ENCODE measurements at regions not wholly inside any gene's neighbourhood (a gene's known extent, or its start where the extent isn't known, plus 50 kb on each side); places are given as distances from the start of the nearest gene placed in this dataset.

GRCh38 chr6:156028335-156029131, 572.9 kb upstream of the NOX3 start:
- FAIRE-seq = peak; percentile 85

DNA sequence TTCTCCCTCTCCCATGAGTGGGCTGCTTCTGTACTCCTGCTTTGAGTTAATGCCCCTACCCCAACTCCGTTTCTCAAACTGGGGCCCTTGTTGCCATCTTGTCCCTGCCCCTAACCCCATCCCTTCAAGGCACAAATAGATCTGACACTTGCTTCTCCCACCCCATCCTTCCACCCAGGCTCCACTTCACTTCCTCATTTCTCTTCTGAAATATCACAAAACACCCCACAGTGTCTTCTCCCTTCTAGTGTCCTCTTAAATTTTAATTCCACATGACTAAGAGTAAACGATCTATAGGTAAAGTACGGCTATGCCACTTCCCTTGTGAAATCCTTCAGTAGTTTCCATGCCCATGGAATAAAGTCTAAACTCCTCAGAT, 571.6 kb upstream of the NOX3 start:
- no peak for FAIRE-seq

DNA sequence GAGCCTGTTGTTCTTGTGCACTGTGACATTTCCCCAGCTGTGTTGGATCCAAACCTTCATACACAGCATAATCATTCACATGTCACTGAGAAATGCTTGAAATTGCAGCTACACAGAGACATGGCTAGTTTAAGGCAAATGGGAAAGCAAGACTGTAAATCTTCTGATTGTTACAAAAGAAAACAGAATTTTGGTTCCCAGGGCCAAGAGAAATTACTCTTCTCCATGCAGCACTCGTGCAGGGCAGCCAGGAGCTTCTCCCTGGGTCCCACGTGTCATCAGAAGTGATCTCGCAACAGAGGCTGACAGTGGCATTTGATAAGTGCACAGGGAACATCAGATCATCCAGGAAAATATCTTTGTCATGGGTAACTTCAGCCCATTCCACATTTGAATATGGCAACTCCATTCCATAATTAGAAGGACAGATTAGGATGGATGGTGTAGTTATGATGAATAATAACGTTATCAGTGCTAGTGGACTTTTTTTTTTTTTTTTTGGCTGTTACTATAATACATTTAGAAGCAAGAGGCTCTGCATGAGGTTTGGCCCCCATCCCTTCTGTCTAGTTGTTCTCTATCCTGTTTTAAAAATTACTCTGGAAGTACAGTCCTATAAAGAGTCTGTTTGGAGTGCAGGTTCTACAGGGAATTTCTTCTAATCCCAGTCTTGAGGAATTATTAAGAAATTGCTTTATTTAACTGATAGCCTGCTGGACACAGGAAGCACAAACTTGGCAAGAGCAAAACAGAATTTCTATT, 571.0 kb upstream of the NOX3 start:
- no peak for FAIRE-seq

GRCh38 chr6:156024339-156024738, 568.7 kb upstream of the NOX3 start:
- FAIRE-seq = no peak

- FAIRE-seq = no peak
Observed at GRCh38 chr6:156021746-156022396, 566.2 kb upstream of the NOX3 start.

DNA sequence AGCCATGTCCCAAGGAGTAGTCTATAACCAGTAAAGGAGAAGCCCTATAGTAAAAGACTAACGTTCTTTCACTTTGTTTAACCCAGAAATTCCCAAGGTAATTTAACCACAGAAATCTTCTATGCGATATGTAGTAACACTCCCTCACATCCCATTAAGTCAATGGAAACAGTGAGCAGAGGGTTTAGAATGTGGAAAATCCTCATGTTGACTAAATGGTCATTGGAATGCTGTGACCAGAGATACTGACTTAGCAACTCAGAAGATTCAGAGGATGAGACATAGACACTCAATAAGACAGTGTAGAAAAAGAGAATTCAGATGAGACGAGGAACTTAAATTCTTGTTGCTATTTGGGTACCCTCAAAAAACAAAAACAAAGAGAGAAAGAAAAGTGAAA, 562.2 kb upstream of the NOX3 start:
- no peak for FAIRE-seq

DNA sequence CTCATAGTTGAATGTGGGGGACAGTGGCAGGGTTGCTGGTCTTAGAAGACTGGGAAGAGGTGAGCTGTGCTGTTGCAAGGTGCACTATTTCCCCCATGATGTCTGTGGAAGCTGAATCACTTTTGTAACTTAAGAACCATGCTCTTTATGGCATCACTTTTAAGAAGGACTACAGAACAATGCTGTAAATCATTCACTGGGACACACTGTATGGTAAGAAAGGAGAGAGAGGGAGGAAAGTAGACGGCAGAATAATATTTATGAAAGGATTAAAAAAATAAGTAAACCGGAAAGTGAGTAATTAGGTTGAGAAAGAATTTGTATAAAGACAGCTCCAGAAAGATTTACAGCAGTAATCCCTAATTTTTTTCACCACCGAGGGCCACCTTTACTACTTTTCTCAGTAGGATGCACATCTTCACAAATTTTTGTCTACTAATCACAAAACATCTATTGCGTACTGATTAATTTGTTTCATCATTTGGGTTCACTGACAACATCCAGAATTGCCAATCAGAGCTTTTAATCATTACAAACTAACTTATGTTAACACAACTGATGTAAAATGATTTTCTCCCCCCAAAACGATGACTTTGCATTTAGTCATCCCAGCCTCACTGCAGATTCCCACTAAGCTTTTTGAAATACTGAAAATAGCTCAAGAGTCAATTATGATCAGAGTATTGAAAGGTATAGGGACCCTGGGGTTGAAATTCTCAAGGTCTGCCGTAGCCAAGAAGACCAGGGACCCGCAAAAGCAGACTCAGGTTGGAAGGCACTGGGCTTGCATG, 560.7 kb upstream of the NOX3 start:
- FAIRE-seq = no peak

DNA sequence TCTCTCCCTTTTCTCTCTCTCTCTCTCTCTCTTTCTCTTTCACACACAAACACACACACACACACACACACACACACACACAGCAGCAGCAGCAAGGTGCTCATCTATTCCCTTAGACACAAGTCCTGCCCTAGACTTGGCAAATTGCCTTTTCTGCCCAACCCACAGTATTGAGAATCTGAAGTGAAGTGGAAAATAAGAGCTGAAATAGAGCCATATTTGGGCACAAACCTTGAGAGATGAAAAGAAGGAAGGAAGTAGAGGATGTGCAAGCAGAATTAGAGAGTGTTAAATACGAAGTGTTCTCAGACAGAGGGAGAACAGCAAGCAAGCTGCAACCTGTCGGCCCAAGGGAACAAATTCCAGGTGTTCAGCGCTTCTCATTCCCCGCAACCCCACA, 557.5 kb upstream of the NOX3 start:
- FAIRE-seq = no peak

DNA sequence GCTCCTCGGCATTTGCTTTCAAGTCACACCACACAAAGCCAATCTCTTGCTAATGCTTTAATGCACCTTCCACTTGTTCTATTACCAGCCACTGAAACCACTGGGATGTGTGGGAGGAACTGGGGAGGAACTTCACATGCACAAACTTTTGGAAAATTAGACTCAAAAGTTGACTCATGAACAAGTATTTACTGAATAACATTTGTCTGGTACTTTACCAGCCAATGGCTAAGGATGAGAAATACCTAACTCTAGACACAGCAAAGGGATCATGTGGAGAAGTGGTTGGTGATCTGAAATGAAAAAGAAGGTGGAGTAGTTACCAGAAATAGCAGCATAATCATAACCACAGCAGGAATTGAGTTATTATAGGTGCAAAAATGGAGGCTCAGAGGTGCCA, 554.0 kb upstream of the NOX3 start:
- FAIRE-seq = no peak

- FAIRE-seq = no peak
Observed at GRCh38 chr6:156004796-156005195, 549.2 kb upstream of the NOX3 start.

DNA sequence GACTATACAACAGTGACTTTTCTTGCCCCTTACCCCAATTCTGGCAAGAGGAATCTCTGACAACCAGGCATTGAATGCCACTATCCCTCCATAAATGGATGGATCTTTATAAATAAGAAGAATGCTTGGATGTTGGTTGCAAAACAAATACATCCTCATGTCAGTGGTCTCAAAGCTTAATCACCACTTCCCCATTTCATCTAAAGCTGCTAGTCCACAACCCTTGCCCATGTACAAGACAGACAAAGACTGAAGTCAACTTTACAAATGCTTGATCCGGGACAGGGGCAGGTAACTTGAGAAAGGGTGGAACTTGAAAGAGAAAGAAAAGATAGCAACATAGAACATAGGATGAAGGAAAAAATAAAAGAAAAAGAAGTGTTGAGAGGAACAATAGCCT, 540.5 kb upstream of the NOX3 start:
- FAIRE-seq = no peak

DNA sequence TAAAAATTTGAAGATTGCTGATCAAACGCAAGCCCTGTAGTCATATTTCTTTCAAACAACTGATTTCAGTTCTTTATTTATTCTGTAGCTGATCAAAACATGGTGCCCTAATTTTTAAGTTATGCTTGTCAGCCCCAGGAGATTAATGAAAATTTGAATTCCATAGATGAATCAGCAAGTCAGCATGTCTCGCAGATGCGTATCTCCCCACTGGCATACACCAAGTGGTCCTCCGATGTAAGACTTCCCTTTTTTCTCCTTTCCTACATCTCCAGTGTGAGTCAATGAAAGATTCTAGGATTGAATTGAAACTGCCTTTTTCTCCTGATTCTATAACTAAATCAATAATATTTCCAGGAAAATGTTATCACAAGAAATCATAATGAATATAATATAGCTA, 539.6 kb upstream of the NOX3 start:
- FAIRE-seq = no peak

DNA sequence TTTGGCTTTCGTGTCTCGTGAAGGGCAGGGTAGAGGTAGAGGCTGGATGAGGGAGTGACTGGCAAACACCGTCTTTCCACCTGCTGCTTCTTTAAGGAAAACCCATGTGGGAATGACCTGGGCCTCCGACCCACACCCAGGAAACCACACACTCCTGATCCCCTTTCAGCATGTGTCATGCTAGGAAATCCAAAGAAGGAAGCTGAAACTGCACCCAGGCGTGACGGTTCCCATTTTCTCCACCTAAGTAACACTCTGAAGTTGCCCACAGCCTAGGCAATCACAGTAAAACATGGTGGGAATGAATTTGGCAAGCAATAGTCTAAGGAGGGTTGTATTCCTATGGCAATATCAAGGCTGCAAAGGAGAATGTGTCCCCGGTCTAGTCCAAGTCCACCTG, 538.4 kb upstream of the NOX3 start:
- no peak for FAIRE-seq

DNA sequence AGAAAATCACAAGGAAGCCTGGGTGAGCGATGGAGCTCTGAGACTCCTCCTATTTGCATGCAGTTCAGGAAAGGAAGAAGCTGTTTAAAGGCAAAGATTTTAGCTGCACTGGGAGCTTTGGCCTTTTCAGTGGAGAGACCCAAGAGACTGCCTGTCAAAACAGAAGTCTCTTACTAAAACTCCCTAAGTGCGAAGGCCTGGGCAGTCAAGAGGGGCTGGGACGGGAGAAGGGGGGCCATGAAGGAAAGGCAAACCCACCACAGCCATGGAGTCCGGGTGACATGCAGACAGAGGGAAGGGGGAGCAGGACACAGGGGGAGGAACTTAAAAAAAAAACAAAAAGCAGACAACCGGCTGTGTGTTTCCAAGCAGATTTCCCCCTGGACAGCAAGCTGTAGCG, 537.6 kb upstream of the NOX3 start:
- no peak for FAIRE-seq

- peak; percentile 96 for FAIRE-seq
Observed at GRCh38 chr6:155985660-155986138, 530.1 kb upstream of the NOX3 start.

GRCh38 chr6:155980768-155981079, 525.1 kb upstream of the NOX3 start:
- FAIRE-seq = no peak

GRCh38 chr6:155980014-155980767, 524.6 kb upstream of the NOX3 start:
- no peak for FAIRE-seq

- FAIRE-seq = no peak
Observed at GRCh38 chr6:155975506-155975905, 519.9 kb upstream of the NOX3 start.

DNA sequence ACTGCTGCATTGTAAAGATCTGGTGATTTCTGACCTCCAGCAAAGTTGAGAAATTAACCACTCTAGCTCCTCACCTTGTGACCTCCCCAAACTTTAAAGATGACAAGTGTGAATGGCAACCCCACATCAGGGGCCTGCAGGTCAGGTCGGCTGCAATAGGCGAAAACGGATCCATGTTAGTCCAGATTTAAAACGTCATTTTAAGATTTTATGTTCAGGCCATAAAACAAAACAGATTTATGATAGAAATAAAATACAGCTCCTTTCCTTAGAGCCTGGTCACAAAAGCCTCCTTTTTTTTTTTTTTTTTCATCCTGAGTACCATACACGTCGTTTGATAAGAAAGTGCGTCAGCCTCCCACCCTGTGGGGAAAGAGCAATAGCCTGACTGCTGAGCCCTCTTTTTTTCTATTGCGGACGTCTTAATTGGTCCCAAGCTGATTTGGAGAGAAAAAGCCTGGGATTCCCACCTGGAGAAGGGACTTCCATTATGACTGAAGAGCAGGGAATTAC, 519.2 kb upstream of the NOX3 start:
- no peak for FAIRE-seq

GRCh38 chr6:155974359-155974758, 518.7 kb upstream of the NOX3 start:
- FAIRE-seq = no peak

- FAIRE-seq = no peak
Observed at GRCh38 chr6:155970876-155971708, 515.5 kb upstream of the NOX3 start.

All from islet of Langerhans (tissue), 1 donor.